Kidney epithelial cell (primary cell): ENCODE measurements at regions not wholly inside any gene's neighbourhood (a gene's known extent, or its start where the extent isn't known, plus 50 kb on each side); places are given as distances from the start of the nearest gene placed in this dataset.

ENCODE experiments used
- DNase-seq: peaks from one replicate; pipeline ENCODE4 v3.0.0-alpha.2; 2010; ENCODE audit warnings: low read depth
- H3K27me3 ChIP-seq: 2 replicates; pipeline ENCODE4 v1.6.0; 2011; ENCODE audit warnings: low read length; ENCODE audit not compliant: control insufficient read depth, insufficient read depth
- H3K36me3 ChIP-seq: 2 replicates; pipeline ENCODE4 v1.5.1; 2011; ENCODE audit warnings: low read length; ENCODE audit not compliant: control insufficient read depth, insufficient read depth
- H3K4me3 ChIP-seq: 2 replicates; pipeline ENCODE4 v1.5.1; 2011; ENCODE audit warnings: low read depth, mild to moderate bottlenecking, control low read depth, low read length
- CTCF ChIP-seq: IDR thresholded peaks from 2 replicates; pipeline ENCODE4 v1.5.1; 2011; ENCODE audit warnings: mild to moderate bottlenecking, moderate library complexity, low read length, control low read depth, inconsistent platforms; ENCODE audit not compliant: insufficient read depth, poor library complexity, severe bottlenecking

- no peak for DNase-seq
- Histone ChIP-seq H3K27me3 (no peaks in the 10 kb centered on the region), H3K36me3 (no peaks in the 10 kb centered on the region), H3K4me3 (no peak overlapping the region)
- no peak for TF ChIP-seq CTCF
These were observed 371.4 kb downstream of the SV2B start for GRCh38 chr15:91471468-91471867.

GRCh38 chr15:91472316-91472756 is 372.3 kb downstream of the SV2B start:
- no peak for TF ChIP-seq CTCF
- H3K36me3 ChIP-seq = no peaks in the 10 kb centered on the region
- DNase-seq = no peak

GRCh38 chr15:91473894-91474545 is 374.0 kb downstream of the SV2B start:
- TF ChIP-seq CTCF = no peak
- DNase-seq = no peak
- H3K36me3 ChIP-seq = no peaks in the 10 kb centered on the region
- no peaks in the 10 kb centered on the region for H3K27me3 ChIP-seq
- H3K4me3 ChIP-seq = no peak overlapping the region

More at GRCh38 chr15:91472316-91472756, 372.3 kb downstream of the SV2B start:
- Histone ChIP-seq H3K4me3 (no peak overlapping the region), H3K27me3 (no peaks in the 10 kb centered on the region)

- Histone ChIP-seq H3K4me3 (no peak overlapping the region), H3K27me3 (no peaks in the 10 kb centered on the region), H3K36me3 (no peaks in the 10 kb centered on the region)
- DNase-seq = no peak
- no peak for TF ChIP-seq CTCF
These were observed 376.6 kb upstream of the SLCO3A1 start for GRCh38 chr15:91476861-91477260.

GRCh38 chr15:91478717-91479191 is 374.8 kb upstream of the SLCO3A1 start:
- Histone ChIP-seq H3K27me3 (no peaks in the 10 kb centered on the region), H3K36me3 (no peaks in the 10 kb centered on the region), H3K4me3 (no peak overlapping the region)
- no peak for TF ChIP-seq CTCF
- DNase-seq = no peak

- Histone ChIP-seq H3K27me3 (no peaks in the 10 kb centered on the region), H3K36me3 (no peaks in the 10 kb centered on the region), H3K4me3 (no peak overlapping the region)
- DNase-seq = no peak
- no peak for TF ChIP-seq CTCF
These were observed 373.1 kb upstream of the SLCO3A1 start for GRCh38 chr15:91480426-91480825.
